ENCODE measurements at regions not wholly inside any gene's neighbourhood (a gene's known extent, or its start where the extent isn't known, plus 50 kb on each side); places are given as distances from the start of the nearest gene placed in this dataset.
"Not testable (repeated sequence)": the region's sequence is repeated elsewhere in the genome, so short reads cannot be mapped to it uniquely, and the experiment has no call there.

DNA sequence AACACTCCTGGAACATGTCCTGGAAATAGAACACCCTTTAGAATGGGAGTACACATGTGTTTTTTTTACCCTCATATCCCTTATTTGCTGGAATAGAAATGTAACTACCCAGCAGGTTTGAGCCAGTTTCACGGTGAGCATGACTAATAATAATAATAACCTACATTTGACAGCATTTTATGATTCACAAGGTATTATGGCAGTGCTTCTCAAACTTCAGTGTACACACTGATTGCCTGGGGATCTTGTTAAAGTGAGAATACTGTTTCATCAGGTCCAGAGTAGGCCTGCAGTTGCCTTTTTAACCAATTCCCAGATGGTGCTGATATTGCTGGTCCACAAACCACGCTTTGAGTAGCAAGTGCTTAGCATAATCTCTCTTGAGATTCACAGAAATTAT is 63.9 kb downstream of the NFKBIZ start:
- DNase-seq (ENCODE audit: low read depth): no peak

DNA sequence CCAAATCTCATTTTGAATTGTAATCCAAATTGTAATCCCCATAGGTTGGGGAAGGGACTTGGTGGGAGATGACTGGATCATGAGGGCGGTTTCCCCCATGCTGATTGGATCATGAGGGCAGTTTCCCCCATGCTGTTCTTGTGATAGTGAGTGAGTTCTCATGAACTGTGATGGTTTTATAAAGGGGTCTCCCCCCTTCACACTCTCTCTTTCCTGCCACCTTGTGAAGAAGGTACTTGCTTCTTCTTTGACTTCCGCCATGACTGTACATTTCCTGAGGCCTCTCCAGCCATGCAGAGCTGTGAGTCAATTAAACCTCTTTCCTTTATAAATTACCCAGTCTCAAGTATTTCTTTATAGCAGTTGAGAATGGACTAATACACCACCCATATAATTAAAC is 68.4 kb downstream of the NFKBIZ start:
- DNase-seq (ENCODE audit: low read depth): not testable (repeated sequence)

DNA sequence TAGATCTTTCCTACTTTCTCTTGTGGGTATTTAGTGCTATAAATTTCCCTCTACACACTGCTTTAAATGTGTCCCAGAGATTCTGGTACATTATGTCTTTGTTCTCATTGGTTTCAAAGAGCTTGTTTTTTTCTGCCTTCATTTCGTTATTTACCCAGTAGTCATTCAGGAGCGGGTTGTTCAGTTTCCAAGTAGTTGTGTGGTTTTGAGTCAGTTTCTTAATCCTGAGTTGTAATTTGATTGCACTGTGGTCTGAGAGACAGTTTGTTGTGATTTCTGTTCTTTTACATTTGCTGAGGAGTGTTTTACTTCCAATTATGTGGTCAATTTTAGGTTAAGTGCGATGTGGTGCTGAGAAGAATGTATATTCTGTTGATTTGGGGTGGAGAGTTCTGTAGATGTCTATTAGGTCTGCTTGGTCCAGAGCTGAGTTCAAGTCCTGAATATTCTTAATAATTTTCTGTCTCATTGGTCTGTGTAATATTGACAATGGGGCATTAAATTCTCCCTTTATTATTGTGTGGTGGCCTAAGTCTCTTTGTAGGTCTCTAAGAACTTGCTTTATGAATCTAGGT is 72.9 kb downstream of the NFKBIZ start:
- not testable (repeated sequence) for DNase-seq (ENCODE audit: low read depth)

DNA sequence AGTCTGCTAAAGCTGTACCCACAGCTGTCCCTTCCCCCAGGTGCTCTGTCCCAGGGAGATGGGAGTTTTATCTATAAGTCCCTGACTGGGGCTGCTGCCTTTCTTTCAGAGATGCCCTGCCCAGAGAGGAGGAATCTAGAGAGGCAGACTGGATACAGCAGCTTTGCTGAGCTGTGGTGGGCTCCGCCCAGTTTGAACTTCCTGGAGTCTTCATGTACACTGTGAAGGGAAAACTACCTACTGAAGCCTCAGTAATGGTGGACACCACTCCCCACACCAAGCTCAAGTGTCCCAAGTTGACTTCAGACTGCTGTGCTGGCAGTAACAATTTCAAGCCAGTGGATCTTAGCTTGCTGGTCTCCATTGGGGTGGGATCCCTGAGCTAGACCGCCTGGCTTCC is 75.3 kb downstream of the NFKBIZ start:
- DNase-seq (ENCODE audit: low read depth): not testable (repeated sequence)

DNA sequence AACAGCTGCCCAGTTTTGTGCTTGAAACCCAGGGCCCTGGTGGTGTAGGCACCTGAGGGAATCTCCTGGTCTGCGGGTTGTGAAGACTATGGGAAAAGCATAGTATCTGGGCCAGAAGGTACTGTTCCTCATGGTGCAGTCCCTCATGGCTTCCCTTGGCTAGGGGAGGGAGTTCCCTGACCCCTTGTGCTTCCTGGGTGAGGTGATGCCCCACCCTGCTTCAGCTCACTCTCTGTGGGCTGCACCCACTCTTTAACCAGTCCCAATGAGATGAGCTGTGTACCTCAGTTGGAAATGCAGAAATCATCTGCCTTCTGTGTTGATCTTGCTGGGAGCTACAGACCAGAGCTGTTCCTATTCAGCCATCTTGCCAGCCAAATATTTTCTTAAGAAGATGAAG is 75.8 kb downstream of the NFKBIZ start:
- DNase-seq (ENCODE audit: low read depth): not testable (repeated sequence)

DNA sequence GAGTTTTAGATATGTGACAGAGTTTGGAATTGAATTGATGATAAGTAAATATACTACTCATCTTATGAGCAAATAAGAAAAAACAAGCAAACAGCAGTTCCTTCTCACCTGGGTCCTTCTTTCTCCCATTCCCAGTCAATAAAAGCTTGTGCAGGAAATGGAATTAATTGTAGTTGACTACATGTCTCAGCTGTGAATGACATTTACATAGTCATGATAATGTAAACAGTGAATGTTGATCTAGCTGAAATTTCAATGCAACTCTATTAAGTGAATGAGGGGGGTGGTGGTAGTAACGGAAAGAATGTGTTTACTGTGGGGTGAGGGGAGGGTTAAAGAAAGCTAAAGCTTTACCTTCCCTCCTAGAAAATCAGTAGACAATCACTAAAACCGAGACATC is 76.2 kb downstream of the NFKBIZ start:
- DNase-seq (ENCODE audit: low read depth): no peak

DNA sequence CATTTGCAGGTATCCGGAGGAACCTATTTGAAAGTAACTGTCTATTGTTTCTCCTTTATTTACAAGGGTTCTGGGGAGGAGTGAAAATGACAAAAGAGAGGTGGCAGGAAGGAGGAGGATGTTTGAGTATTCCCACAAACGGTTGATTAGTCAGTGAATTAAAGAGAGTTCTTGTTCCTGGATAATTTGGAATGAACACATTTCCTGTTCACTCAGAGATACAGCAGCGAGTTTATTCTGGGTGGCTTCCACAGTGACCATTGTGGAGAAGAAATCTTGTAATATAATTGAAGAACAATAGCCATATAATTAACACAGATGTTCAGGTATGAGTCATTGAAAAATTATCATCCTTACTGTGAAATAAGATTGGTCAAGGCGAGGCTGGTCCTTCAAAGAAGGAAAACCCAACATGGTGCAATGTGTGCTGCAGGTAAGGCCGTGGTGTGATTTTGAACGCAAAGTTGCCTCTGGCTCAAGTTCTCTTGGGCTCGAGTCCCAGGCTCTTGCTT is 77.3 kb downstream of the NFKBIZ start:
- DNase-seq (ENCODE audit: low read depth): no peak

DNA sequence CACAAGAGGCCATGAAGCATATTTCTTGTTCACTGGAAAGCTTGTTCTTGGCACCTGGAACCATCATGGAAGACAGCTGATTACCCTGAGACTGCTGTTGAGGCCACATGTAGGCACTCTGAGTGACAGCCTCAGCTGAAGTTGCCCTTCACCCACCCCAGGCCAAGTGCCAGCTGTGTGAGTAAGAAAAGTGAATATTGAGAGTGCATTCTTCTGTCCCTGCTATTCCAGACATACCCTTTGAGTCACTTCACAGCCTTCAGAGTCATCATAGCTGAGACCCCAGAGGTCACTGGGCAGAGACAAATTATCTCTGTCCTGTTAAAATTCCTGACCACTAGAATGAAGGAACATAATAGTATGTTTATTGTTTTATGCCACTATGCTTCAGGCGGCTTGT is 79.6 kb downstream of the NFKBIZ start:
- DNase-seq (ENCODE audit: low read depth): no peak

DNA sequence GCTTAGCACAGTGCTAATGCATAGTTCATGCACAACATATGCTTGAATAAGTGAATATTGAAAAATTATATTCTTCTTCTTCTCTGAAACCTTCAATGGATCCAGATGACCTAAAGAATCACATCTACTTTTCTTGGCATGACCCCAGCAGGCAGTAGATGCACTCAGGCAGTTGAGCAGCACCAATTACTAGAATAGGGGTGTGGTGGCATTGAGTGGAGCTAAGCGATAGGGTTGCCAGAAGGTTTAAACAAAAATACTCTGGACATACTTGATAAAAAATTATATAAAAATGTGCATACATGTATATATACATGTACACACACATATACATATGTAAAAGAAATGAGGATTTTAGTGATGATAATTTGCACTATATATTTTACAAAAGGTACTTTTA is 81.8 kb downstream of the NFKBIZ start:
- DNase-seq (ENCODE audit: low read depth): no peak

DNA sequence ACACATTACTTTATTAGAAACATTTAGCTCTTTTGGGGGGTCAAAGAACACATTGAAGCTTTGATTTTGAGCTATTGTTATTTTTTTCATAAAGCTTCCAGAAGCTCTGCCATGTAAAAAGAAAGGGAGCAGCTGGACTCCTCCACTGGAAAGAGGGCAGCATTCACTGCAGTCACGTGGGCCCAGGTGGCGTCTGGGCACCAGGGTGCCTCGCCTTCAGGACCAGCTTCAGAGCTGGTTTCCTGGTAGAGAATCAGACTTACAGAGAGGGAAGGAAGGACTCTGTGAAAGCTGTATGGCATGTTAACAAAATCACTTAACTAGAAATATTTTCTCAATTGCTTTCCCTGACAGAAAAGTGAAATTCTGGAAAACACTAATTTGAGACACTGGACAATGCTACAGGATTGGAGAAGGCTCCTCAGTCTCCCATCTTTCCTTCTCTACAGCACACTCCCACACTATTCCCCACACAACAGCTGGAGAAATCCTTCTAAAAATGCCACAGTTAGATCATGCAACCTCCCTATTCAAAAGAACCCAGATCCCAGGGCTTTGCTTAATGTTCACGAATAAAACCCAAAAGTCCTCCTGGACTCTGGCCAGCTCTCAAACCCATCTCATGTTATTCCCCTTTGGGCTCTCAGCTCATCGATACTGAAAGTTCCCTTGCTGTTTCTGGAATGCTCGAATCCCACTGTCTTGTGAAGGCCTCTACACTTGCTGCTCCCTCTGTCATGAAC is 83.2 kb downstream of the NFKBIZ start:
- DNase-seq (ENCODE audit: low read depth): no peak

DNA sequence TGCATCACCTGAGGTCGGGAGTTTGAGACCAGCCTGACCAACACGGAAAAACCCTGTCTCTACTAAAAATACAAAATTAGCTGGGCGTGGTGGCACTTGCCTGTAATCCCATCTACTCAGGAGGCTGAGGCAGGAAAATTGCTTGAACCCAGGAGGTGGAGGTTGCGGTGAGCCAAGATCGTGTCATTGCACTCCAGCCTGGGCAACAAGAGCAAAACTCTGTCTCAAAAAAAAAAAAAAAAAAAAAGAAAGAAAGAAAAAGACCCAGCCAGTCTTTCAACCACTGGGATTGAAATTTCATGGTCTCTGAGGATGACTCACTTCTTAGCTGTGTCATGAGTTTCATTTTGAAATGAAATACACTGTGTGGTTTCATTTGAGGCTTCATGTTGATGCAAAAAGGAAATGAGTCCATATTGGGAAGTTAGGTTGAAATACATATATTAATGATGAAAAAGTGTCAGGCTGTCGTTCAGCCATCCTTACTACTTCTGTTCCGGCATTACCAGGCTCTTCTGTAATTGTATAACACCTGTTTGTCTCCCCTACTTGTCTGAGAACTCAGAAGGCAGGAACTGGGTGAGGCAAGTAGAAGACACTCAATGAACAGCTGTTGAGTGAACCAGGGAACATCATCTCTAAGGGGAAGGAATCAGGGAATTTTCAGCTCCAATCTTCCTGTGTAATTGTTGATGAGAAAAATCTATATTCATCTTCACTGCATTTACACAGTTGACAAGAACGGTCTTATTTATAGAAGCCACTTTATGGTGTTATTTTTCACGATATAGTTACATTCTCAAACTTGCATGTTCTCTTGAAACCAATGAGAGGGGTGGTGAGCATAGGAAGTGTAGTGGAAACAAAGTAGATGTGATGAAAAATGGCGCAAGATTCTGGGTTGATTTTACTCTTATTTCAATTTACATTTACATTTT is 87.4 kb downstream of the NFKBIZ start:
- DNase-seq (ENCODE audit: low read depth): peak; percentile 82

DNA sequence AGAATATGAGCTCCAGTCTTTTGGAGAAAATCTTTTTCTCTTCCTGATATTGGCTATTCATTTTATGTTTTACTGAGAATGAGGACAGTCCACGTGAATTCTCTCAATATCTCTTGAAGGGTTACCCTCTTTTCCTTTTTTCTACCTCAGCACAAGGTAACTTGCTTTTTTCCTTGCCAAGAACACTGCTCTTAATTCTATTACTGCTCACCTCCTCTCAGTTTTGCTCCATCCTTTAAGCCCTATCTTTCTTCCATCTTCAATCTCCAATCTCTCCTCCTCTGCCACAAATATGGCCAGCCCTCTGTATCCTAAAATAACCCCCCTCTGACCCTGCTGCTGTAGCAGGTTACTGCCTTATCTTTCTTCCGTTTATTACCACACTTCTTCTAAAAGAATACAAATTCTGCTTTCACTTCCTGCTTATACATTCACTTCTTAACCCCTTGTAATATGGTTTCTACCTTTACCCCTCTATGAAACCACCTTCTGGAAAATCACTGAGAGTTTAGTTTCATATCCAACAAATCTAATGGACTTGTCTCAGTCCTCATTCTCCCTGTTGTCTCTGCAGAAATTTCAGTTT is 89.0 kb downstream of the NFKBIZ start:
- DNase-seq (ENCODE audit: low read depth): no peak

DNA sequence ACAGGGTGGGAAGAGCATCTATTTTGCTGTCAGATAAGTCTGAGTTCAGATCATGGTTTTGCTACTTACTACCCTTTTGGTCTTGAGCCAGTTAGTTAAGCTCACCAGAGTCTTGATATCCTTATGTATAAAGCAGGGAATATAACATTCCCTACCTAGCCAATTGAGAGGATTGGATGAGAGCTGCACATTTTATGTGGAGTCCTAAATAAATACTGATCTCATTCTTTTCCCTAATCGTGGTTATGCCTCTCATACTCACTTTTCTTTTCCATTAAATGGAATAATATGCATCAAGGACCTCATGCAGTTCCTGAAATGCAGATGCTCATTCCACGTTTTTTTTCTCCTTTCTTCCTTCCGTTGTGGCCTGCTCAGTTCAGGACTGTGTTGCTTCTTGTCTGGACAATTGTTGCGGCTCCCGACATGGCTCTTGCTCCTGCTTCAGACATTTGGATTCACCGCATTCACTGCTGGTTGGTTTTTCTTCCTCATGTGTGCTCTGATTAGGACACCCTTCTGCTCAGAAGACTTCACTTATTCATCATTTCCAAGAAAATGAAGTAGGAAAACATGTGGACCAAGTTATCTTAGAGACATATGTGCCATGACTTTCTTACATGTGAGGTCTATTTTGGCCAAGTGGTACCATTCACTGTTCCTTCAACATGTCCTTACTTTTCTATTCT is 90.2 kb downstream of the NFKBIZ start:
- no peak for DNase-seq (ENCODE audit: low read depth)

DNA sequence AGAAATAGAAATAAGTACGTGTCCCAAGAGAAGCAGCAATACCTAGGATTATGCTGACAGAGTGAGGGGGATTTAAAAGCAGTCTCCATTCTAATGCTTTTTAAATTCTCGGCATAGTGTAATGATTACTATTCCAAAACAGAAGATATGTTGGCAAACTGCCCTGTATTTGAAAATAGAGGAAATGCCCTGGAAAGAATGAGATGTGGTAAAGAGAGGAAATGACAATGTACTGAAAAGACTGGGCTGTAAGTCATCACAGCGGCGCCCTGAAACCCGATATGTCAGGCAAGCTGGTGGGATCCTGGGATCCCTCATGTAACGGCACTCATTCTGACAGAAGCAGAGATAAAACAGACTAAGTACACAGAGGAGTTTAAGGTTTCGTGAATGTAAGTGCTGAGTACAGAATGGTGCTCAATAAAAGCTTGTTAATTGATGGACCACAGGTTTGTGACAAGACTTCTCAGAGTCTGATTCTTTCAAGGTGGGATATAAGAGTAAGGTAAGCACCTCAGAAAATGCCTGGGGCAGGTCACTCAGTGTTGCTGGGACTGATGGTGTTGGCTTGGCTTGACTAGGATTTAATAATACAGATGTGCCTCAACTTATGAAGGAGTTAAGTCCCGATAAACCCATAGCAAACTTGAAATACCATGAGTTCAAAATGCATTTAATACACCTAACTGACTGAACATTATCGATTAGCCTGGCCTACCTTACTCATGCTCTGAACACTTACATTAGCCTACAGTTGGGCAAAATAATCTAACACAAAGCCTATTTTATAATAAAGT is 91.4 kb downstream of the NFKBIZ start:
- DNase-seq (ENCODE audit: low read depth): peak; percentile 96

DNA sequence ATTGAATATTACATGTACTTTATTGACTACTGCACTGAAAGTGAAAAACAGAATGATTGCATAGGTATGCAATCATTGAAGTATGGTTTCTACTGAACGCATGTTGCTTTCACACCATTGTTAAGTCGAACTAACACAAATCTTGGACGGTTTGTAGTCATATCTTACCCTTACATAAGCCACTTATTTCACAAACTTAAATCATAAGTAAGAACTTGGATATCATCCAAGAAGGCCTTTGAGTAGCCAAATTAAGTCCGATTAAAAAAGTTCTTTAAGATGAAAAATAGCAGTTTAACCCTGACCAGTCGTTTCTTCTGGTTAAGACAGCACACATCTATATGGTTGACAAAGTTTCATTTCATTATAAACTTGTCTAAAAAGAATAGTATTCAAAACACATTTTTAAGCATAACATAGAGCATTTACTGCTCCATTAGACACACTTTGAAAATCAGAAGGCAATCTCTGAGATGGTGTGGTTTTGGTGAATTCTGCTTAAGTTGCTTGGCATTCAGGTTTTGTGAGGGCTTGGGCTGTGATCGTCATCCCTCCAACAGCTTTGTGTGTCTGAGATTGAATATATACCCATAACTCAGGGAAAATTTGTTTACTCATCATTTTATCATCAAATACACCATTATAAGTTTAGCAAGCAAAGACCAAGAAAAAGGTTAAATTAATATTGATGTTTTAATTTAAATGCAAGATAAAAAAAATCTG is 92.2 kb downstream of the NFKBIZ start:
- no peak for DNase-seq (ENCODE audit: low read depth)

DNA sequence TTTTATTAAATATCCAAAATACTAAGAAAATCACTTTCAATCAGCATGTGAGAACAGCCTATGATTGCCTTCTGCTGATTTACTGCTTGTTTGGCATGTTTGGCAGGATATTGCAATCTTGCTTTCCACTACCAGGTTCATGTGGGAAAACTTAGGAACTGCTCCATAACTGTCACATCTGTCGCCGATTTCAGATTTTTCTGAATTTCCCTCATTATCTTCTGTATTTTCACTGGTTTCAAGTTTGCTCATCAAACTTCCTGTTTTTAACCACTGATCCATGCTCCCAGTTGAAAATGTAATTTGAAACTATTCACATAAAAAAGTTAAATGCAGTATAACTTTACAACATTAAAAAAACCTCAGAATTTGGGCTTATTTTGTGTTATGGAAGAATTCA is 93.0 kb downstream of the NFKBIZ start:
- DNase-seq (ENCODE audit: low read depth): no peak

DNA sequence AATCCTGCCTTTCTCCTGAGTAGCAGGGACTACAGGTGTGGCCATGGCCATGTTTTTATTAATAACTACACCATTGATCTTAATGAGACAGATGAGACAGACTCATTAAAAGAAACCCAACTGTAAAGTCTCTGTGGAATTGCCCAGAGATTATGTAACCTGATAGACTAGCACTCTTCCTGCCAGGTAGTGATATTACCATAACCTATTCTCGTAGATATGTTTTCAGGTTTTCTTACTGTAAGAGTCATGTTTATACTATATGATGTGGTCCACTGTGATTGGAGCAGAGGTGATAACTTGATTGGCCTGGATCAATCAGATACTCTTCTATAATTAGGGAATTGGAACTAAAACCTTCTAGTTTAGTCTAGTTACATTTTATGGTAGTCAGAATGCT is 93.7 kb downstream of the NFKBIZ start:
- no peak for DNase-seq (ENCODE audit: low read depth)

DNA sequence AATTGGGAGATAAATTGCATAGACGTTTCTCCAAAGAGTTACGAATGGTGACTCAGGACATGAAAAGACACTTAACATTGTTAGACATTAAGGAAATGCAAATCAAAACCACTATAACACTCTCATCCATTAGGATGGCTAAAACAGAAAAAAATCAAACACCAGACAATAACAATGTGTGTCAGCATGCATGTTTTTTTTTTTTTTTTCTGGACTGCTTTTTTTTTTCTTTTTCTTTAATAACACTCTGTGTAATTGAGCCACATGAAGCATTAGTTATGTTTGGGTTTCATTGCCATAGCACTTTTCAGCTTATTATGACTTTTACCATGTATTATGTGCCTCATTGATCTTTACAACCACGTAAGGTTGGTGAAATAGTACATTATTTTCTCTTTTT is 95.0 kb downstream of the NFKBIZ start:
- no peak for DNase-seq (ENCODE audit: low read depth)

DNA sequence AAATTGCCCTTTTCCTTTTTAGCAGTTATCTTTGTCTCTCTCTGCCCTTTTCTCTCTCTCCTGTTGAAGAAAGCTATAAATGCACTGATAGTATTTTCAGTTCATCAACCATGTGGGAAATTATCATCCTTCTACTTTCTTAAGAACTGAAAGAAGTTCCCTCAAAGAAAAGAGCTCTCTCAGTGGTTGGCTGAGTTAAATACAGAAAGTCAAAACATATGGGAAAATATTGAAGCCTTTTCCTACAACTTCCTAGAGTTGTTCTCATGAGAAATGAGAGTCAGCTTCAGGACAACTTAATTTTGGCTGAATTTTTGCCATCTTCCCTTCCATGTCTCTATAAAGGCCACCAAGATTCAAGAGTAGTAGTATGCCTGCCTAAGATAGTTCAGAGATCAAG is 96.7 kb downstream of the NFKBIZ start:
- DNase-seq (ENCODE audit: low read depth): no peak

DNA sequence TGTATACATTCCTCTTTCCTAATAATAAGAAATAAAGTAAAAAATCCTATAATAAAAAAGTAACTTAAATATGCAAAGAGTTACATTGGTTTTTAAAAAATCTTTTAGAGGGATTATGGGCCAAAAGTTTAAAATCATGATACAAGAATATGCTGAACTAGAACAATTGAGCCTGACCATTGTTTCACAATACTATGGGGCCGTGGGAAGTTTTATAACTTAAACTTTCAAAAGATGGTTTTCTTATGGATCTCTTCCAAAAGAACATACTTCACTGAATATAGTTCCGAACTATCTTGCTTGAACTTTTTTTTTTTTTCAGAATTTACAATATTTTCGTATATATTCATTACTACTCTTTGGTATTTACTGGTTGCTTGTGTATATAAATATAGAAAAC is 97.6 kb downstream of the NFKBIZ start:
- no peak for DNase-seq (ENCODE audit: low read depth)
